ENCODE measurements at regions not wholly inside any gene's neighbourhood (a gene's known extent, or its start where the extent isn't known, plus 50 kb on each side); places are given as distances from the start of the nearest gene placed in this dataset.

GRCh38 chr5:173669483-173669882 is 53.0 kb upstream of the BOD1 start:
- TF ChIP-seq ZNF26 (tag by site-specific recombination; IDR thresholded peaks at IDR 0.05) (no peak), CTCF (tag by site-specific recombination; IDR thresholded peaks at IDR 0.05) (no peak), REST (tag by site-specific recombination; IDR thresholded peaks at IDR 0.05) (no peak), ZNF530 (tag by site-specific recombination; IDR thresholded peaks at IDR 0.05; ENCODE audit: low read depth) (no peak), ZNF10 (tag by site-specific recombination; IDR thresholded peaks at IDR 0.05) (no peak), ZNF639 (tag by site-specific recombination; IDR thresholded peaks at IDR 0.05) (no peak), ZNF140 (tag by site-specific recombination; IDR thresholded peaks at IDR 0.05) (no peak)

All from HEK293 (cell line).